NCI-H2227 (cell line): ENCODE measurements at regions not wholly inside any gene's neighbourhood (a gene's known extent, or its start where the extent isn't known, plus 50 kb on each side); places are given as distances from the start of the nearest gene placed in this dataset.

ENCODE experiments used
- DNase-seq: peaks from one replicate; lab custom pipeline; 2025; ENCODE audit not compliant: unreplicated experiment; lab: John Stamatoyannopoulos, UW

DNA sequence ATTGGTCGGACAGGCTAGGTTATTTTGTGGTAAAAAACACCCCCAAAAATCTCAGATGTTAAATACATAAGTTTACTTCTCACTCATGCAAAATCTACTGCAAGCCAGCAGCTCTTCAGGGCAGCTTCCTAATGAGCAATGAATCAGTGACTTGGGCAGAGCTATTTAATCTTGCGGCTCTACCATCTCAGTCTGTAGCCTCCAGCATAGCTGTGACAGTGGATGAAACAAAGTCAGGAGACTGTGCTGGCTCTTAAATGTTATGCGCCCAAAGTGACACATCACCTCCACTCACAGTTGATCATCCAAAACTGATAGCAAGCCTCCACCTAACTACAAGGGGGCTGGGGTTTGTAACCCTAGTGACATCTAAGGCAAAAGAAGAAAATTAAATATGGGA, 571.9 kb downstream of the METTL4 start:
- no peak for DNase-seq

DNA sequence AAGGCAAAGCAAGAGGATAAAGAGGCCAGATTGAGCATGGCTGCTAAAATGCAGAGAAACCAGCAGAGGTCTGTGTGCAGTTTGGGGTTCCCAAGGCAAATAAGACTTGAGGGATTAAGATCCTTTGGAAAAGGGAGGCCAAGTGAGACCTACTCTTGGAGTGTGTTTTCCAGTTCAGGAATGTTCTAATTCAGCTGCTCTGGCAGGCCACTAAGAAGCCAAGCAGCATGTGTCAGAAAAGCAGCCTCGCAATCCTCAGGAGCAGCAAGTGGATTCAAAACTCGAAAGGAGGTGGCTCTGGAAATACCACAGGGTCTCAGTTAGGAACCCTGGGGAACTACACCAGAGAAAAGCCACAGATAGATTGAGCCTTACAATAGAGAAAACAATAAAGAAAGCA, 569.2 kb downstream of the METTL4 start:
- DNase-seq = no peak

DNA sequence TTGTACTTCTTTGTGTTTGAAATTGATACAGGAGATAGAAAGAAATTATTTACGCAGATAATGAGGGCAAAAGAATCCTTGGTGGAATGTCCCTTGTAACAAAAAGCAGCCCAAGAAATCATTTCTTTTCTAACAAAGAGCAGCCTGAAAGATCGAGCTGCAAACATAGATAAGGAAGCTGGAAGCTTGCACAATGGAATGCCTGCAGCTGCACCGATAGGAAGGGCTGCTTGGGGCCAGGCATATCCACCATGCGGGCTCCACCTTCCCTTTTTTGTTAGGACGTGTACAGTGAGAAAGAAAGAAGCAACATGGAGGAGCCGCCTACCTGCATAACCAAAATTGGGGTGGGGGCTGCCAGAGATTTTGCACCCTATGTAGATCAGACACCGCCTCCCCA, 568.7 kb downstream of the METTL4 start:
- DNase-seq = no peak

DNA sequence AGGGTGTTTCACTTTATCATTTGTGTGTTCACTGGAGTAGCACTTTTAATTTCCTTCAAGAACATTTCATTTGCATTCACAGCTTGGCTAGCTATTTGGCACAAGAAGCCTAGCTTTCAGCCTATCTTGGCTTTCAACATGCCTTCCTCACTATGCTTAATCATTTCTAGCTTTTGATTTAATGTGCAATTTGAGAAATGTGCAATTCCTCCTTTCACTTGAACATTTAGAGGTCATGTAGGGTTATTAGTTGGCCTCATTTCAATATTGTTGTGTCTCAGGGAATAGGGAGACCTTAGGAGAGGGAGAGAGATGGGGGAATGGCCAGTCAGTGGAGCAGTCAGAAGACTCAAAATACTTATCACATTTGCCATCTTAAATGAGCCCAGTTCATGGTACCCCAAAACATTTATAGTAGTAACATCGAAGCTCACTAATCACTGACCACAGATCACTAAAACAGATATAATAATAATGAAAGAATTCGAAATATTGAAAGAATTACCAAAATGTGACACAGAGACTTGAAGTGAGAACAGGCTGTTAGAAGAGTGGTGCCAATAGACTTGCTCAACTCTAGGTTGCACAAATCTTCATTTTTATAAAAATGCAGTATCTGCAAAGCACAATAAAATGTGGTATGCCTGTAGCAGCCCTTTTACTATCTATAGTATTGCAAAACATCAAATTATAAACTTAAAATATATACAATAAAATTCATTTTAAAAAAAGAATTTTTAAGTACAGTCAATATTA, 561.2 kb downstream of the METTL4 start:
- DNase-seq = no peak

DNA sequence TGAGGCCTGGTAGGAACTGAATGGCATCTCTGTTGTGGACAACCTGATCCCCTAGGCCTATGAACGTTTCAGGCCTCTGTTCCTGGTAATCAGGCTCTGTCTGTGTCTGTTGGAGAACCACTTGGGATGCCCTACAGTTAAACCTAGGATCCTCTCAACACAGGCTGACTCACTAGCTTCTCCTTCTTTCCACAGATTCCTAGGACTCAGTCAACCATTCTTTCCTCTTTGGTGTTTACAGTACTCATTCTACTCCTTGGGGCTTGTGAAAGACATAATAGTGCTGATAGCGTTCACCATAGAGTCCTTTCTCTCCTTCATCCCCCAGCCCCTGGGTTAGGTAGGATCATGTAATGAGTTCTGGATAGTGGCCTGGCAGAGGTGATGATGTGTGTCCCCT, 544.3 kb downstream of the METTL4 start:
- no peak for DNase-seq

DNA sequence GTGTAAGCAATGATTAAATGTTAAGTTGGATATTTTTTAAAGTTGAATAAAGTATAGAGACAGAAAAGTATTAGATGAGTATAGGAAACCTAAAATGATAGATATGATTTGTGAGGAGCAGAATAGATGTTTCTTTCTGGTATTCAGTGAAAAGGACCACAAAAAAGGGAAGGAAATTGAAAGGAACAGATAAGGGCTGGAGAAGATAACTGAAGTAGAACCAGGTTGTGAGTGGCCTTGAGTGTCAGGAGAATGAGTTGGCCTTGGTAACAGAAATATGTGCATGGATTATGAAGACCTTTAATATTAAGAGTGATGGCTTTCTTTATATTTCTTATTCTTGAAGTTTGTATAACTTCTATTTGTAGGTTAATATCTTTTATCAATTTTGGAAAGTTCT, 543.5 kb downstream of the METTL4 start:
- DNase-seq = no peak

DNA sequence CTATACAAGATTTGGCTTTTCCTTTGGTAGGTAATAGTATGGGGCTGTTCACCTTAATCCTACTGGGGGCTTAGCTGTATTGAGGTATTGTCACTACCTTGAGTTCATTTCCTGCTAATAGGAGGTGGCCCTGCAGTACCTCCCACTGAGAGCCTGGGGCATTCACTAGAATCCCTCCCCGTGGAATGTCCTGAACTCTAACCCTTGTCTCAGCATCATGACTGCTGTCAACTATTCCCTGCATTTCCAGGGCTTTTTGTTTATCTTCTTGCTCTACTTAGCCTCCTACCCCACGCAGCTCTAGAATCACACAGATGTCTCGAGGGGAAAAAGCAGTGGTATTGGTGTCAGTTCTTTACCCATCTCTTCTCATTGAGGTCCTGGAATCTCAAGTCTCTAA, 542.3 kb downstream of the METTL4 start:
- DNase-seq = no peak

DNA sequence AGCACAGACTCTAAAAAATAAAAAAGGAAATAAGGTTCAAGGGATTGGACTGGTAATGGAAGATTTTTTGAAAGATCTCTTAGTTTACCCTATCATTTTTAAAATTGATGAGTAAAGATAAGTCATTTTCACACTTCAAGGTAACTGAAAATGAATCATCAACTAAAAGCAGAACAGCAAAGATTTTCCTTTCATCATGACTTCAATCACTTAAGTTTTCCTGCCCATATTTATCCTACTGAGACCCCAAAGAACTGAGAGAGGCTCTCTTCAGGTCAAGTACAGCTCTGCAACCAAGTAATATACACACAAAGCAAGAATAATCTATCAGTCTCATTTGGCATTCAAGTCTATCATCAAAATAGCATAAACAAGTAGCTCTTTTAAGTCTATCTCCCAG, 540.7 kb downstream of the METTL4 start:
- DNase-seq = no peak

DNA sequence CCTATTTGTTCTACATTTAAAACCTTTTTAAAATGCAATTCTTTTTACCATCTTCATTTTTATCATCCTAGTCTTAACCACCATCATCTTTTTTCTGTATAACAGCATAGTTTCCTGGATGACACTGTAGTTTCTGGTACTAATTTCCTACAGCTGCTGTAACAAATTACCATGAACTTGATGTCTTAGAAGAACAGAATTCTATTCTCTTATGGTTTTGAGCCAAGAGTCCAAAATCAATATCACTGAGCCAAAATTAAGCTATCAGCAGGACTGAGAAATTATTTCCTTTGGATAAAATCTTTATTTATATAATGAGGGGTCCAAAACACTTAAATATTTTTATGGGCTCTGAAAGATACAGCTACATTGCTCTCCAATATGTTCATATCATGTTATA, 539.3 kb downstream of the METTL4 start:
- DNase-seq = no peak

DNA sequence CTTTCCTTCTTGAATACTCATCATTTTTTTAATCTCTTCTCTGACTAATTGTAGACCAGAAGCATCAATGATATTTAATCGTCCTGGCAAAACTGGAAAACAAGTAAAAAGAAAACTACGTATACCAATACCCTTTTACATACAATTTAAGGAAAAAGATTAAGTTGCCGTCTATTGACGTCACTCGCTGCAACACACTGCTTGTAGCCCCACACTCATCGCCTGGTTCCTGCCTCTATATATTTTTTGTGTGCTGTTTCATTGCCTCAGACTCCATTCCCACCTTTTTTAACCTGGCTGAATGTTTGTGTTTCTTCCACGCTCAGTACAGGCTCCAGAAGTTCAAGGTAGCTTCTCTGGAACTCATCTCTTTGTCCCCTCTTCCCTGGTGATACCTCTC, 536.2 kb downstream of the METTL4 start:
- DNase-seq = no peak

DNA sequence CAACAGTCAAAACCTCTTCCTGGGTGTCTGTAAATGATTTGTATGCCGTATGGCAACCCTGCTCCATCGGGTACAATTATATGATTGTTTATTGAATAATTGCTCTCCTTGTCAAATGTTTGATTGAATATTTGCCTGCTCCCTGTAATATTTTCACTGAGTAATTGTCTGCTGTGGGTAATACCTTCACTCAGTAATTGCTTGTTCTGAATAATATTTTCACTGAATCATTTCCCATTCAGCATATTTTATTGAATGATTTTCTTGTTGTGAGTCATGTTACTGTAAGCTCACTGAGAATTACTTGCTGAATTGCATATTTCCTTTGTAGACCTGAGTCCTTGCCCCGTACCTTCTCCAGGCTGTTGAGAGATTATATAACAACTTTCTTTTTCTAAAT, 535.2 kb downstream of the METTL4 start:
- no peak for DNase-seq

DNA sequence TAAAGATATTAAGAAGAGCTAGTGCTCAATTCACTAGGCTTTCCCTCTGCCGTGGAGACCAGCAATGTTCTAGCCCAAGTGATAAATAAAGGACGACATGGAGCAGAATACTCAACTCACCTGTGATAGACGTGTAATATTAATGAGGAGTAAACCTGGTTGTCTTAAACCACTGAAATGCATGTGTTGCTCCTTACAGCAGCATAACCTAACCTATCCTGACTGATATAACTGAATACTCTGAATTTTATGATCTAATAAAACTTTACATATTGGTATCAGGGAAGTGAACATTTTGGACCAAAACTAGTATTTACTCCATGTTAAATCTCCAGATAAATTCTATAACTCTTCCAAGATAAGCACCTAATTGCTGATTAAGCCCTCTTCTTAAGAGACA, 531.0 kb downstream of the METTL4 start:
- DNase-seq = no peak

DNA sequence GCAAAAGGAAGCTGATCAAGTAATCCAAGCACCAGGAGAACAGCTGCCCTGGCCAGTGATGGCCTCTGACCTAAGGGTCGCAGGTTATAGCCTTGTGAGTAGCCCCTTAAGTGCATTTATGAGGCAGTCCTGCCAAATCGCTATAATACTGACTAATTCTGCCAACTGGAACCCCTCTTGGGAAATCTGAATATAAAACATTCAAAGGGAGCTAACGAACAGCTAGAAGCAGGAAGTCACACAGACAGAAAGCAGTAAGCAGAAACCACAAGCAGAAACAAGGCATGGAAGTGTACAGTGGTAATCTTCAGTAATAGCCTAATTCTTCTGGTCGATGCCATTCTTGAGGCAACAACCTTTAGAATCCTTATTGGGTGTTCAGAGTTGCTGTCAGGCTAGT, 521.3 kb downstream of the METTL4 start:
- no peak for DNase-seq

DNA sequence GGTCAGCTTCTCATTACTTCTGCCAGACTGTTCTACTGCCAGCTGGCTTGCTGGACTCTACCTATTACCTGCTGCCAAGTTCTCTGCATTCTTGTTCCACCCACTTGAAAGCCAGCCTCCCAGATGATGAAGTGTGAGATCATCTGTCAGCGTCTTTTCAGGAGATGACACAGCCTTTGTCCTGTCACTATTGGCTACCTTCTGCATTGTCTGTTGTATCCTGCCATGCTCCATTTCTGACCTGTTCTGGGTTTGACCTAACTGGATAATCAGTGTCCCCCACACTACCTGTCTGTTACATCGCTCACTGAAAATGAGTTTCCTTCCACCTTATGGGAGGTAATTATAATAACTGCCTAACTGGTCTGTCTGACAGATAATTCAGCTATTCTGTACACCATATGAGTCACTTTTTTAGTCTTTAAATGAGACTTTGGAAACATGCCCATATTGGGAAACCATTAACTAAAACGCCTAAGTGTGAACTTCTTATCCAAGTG, 520.6 kb downstream of the METTL4 start:
- no peak for DNase-seq

DNA sequence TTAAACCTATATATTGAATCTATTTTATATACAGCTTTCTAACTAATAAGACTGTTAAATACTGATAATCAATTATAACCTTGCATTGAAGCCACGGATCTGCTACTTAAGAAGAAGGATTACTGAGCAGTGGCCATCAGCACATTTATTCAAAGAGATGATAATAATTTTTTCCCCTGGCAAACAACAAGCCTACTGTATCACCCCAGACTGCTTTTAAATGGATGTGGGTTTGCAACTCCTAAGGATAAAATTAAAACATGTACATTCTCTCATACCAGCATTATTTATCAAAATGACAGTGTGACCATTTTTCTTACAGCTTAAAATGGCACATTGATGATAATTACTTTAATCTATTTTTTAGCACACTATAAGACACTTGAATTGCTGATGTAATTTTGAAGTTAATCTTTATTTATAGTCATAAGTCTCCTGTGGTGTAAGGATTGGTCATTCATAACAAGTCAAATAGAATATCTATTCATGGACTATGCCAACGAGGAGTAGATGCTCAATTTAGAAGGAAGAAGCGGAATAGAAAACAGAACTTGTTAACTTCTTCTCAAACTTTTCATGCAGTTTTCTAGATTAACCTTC, 517.7 kb downstream of the METTL4 start:
- no peak for DNase-seq

DNA sequence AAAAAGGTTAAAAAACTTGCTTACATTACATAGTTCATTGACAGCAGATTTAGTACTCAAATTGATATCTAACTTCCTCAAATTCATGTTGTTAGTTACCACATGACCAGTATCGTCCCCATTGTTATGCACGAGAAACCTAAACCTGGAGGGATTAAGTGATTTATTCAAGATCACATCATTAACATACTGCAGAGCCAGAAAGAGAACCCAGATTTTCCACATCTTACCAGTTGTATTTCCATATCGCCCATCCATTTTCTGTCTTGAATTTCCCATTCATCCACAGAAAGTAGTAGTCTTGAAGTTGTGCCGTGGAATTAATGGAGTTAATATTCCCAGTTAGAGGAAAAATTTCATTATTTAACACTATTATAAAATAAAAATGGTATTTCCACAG, 512.0 kb downstream of the METTL4 start:
- no peak for DNase-seq

DNA sequence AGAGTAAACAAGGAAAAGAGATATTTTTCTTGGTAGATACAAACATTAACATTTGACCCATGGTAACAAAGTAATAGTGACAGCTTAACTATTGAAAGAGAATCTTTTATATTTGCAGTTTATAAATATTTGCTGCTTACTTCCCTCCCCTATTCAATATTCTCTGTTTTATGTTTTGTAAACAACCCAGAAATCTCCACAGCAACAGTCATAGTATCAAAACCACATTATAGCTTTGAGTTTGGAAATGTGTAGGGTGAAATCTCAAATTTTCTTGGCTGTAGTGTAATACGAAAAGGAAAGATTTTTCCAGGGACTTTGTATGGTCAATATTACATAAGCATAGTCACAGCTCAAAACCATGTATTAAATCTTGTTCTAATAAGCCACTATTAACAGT, 511.2 kb downstream of the METTL4 start:
- no peak for DNase-seq

DNA sequence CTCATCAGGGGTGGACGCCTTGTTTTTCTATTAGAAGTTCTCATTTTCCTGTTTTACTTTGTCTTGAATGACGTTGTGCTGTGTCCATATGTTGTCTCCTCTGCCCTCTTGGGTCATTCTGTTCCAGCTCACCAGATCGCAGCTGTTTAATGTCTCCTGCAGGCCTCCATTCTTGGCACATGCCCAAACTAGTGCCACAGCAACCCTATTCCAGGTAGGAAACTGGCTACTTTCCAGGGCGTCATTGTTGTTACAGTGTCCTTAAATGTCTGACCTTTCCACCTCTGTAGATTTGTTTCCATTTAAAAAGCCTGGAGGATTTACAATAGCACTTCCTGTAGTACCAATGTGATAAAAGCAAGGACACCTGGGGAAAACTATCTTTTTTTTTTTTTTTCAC, 500.7 kb downstream of the METTL4 start:
- no peak for DNase-seq

DNA sequence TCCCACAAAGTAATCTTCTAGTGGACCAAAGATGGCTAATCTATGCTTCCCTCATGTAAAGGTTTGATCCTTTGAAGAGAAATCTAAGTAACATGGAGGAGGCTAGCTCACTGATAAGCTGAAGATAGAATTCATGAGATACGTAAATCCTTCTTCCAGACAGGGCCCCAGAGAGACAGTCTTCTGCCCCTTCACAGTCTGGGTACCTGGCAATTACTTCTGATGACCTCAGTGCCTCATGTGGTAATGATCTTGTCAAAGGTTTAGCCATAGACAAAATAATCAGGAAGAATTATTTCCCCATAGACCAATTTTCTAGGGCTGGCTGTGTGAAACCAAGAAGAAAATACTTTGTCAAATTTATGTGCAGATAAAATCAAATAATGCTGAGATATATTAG, 495.8 kb downstream of the METTL4 start:
- no peak for DNase-seq

DNA sequence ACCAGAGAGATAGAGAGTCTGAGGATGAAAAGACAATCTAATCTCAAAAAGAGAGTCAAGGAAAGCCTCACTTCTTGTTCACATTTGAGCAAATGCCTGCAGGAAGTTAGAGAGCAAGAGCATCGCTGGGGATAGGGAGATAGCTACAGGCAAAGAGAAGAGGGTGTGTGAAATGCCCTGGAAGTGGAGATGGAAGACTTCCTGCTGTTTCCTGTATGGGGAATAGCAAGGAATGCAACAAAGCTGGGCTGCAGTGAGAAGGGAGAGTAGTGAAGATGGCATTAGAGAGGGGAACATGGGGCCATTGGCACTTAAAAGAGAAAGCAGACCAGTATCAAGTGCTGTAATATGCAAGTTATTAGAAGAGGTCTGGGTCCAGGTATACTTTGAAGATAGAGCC, 488.6 kb downstream of the METTL4 start:
- no peak for DNase-seq

DNA sequence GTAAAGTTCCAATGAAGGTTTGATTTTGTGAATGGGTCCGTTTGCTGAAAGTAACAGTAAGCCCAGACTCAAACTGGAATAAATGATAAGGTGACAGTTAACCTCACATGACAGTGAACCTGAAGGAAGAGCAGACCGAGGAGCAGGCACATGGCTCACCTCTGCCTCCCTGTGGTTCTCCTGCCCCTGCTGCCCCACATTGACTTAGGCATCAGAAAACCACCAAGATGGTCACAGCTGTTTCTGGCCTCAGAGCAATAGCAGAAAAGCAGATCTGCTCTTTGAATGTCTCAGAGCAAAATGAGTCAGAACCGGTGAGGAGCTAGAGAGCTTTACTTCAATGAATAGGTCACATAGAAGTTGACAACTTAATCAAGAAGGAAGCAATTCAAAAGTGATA, 487.6 kb downstream of the METTL4 start:
- no peak for DNase-seq

DNA sequence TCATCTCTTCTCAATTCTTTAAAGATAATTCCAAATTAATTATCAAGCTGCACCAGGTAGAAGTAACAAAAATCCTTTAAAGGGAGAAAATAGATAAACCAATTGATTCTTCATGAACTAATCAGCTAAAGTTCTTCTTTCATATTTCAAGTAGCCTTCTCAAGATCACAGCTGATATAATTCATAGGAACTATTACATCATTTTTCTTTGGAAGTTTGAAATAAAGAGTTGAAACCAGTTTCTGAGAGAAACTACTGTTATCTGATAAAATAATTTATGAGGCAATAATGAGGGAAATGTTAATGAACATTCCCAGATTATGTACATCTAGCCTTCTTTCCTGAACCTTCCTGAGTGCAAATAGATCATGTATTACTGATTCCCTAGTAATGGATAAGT, 484.9 kb downstream of the METTL4 start:
- DNase-seq = no peak
